Mammary epithelial cell (primary cell): ENCODE measurements at regions not wholly inside any gene's neighbourhood (a gene's known extent, or its start where the extent isn't known, plus 50 kb on each side); places are given as distances from the start of the nearest gene placed in this dataset.

Experiments
- CTCF ChIP-seq, 2 donors: IDR thresholded peaks in 1 of 2; conservative IDR thresholded peaks in 1 of 2; 2 replicates each; pipeline ENCODE4 v1.5.1; 2011 to 2012; ENCODE audit warnings: inconsistent platforms in 2 of 2, low read length in 2 of 2, mild to moderate bottlenecking in 2 of 2, control low read depth in 1 of 2, low read depth in 1 of 2; ENCODE audit not compliant: insufficient read depth in 1 of 2; ENCODE audit errors: extremely low read depth in 1 of 2
- EZH2 ChIP-seq: IDR thresholded peaks from 2 replicates; pipeline ENCODE4 v1.6.1; 2012; ENCODE audit warnings: low read length, inconsistent platforms, borderline replicate concordance

- TF ChIP-seq EZH2 = no peak
- TF ChIP-seq CTCF (conservative IDR thresholded peaks at IDR 0.05 in 1 of 2, IDR thresholded peaks at IDR 0.05 in 1 of 2; ENCODE audit: extremely low read depth in 1 of 2, insufficient read depth in 1 of 2, low read depth in 1 of 2, low read length in 2 of 2) = no peak
Measured at GRCh38 chr4:129675036-129675435, 579.1 kb downstream of the C4orf33 start.
